ENCODE measurements at regions not wholly inside any gene's neighbourhood (a gene's known extent, or its start where the extent isn't known, plus 50 kb on each side); places are given as distances from the start of the nearest gene placed in this dataset.

DNA sequence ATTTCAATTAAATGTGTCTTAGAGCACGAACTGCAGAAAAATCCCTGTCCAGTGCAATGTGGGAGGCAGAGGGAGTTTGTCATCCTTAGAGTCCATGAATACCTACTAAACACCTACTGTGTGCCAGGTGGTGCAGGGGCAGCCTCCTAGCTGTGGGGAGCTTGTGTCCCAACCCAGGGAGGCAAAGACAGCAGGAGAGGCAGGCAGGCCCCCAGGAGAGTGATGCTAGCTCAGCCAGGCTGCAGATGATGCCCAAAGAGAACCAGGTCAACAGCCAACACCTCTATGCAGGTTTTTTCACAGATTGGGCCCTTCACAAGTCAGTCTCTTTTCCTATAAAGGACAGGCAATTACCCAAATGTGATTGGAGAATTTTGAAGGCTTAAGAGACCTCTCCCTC is 108.2 kb upstream of the UQCRFS1 start:
- Mint-ChIP-seq H3K4me3 (no peak overlapping the region), H3K9me3 (no peaks in the 10 kb centered on the region), H3K27ac (no peak overlapping the region), H3K4me1 (peaks cover 6% of the 10 kb centered on the region), H3K36me3 (no peaks in the 10 kb centered on the region), H3K27me3 (ENCODE audit: low read depth) (no peaks in the 10 kb centered on the region; the same call in 1 of the 2 replicates)
- CTCF ChIA-PET = no interaction called here
- ATAC-seq (no peak), DNase-seq (ENCODE audit: low spot score) (no peak)
- POLR2A ChIA-PET = no interaction called here
- no peak for TF ChIP-seq ATF1 (CRISPR knock-in tag; IDR thresholded peaks at IDR 0.05)
- TF ChIP-seq ZNF232 (CRISPR knock-in tag; IDR thresholded peaks at IDR 0.05) = no peak
- no peak for TF ChIP-seq ESRRA (CRISPR knock-in tag; IDR thresholded peaks at IDR 0.05; ENCODE audit: borderline replicate concordance)
- TF ChIP-seq, protein P1, sequence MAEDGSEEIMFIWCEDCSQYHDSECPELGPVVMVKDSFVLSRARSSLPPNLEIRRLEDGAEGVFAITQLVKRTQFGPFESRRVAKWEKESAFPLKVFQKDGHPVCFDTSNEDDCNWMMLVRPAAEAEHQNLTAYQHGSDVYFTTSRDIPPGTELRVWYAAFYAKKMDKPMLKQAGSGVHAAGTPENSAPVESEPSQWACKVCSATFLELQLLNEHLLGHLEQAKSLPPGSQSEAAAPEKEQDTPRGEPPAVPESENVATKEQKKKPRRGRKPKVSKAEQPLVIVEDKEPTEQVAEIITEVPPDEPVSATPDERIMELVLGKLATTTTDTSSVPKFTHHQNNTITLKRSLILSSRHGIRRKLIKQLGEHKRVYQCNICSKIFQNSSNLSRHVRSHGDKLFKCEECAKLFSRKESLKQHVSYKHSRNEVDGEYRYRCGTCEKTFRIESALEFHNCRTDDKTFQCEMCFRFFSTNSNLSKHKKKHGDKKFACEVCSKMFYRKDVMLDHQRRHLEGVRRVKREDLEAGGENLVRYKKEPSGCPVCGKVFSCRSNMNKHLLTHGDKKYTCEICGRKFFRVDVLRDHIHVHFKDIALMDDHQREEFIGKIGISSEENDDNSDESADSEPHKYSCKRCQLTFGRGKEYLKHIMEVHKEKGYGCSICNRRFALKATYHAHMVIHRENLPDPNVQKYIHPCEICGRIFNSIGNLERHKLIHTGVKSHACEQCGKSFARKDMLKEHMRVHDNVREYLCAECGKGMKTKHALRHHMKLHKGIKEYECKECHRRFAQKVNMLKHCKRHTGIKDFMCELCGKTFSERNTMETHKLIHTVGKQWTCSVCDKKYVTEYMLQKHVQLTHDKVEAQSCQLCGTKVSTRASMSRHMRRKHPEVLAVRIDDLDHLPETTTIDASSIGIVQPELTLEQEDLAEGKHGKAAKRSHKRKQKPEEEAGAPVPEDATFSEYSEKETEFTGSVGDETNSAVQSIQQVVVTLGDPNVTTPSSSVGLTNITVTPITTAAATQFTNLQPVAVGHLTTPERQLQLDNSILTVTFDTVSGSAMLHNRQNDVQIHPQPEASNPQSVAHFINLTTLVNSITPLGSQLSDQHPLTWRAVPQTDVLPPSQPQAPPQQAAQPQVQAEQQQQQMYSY (CRISPR knock-in tag; IDR thresholded peaks at IDR 0.05) = no peak
- TF ChIP-seq PRRX2 (CRISPR knock-in tag; IDR thresholded peaks at IDR 0.05) = no peak
- TF ChIP-seq, protein P2, sequence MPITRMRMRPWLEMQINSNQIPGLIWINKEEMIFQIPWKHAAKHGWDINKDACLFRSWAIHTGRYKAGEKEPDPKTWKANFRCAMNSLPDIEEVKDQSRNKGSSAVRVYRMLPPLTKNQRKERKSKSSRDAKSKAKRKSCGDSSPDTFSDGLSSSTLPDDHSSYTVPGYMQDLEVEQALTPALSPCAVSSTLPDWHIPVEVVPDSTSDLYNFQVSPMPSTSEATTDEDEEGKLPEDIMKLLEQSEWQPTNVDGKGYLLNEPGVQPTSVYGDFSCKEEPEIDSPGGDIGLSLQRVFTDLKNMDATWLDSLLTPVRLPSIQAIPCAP (CRISPR knock-in tag; IDR thresholded peaks at IDR 0.05) = no peak
- TF ChIP-seq MXD4 (CRISPR knock-in tag; IDR thresholded peaks at IDR 0.05; ENCODE audit: borderline replicate concordance) = no peak
- no peak for TF ChIP-seq GTF2I (CRISPR knock-in tag; conservative IDR thresholded peaks at IDR 0.05)
- TF ChIP-seq, protein P3, sequence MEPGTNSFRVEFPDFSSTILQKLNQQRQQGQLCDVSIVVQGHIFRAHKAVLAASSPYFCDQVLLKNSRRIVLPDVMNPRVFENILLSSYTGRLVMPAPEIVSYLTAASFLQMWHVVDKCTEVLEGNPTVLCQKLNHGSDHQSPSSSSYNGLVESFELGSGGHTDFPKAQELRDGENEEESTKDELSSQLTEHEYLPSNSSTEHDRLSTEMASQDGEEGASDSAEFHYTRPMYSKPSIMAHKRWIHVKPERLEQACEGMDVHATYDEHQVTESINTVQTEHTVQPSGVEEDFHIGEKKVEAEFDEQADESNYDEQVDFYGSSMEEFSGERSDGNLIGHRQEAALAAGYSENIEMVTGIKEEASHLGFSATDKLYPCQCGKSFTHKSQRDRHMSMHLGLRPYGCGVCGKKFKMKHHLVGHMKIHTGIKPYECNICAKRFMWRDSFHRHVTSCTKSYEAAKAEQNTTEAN (CRISPR knock-in tag; IDR thresholded peaks at IDR 0.05) = no peak
- no peak for TF ChIP-seq ZNF263 (CRISPR knock-in tag; IDR thresholded peaks at IDR 0.05; ENCODE audit: low read depth)
- TF ChIP-seq SMAD4 (CRISPR knock-in tag; IDR thresholded peaks at IDR 0.05) = no peak
- no peak for TF ChIP-seq TEAD4 (CRISPR knock-in tag; IDR thresholded peaks at IDR 0.05)
- TF ChIP-seq ZNF423 (CRISPR knock-in tag; IDR thresholded peaks at IDR 0.05) = no peak
- TF ChIP-seq, protein P4, sequence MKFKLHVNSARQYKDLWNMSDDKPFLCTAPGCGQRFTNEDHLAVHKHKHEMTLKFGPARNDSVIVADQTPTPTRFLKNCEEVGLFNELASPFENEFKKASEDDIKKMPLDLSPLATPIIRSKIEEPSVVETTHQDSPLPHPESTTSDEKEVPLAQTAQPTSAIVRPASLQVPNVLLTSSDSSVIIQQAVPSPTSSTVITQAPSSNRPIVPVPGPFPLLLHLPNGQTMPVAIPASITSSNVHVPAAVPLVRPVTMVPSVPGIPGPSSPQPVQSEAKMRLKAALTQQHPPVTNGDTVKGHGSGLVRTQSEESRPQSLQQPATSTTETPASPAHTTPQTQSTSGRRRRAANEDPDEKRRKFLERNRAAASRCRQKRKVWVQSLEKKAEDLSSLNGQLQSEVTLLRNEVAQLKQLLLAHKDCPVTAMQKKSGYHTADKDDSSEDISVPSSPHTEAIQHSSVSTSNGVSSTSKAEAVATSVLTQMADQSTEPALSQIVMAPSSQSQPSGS (CRISPR knock-in tag; IDR thresholded peaks at IDR 0.05; ENCODE audit: borderline replicate concordance, low read depth) = no peak

DNA sequence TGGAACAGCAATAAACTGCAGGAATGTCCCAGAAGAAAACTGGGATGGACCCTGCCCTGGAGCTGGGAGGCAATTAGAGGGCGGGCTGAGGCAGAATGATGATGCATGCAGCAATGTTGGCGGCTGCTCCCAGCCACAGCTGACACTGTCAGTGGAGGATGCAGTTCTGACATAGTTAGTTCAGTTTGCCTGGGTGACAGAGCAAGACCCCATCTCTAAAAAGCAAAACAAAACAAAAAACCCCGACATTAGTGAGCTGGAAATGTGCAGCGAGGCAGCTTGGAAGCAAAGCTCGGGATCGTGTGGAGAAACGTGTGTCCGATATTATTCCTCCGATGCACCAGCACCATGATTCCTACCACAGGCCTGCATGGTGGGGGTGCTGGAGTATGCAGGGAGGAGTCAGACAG is 110.1 kb upstream of the UQCRFS1 start:
- no peak overlapping the region for H3K4me3 Mint-ChIP-seq
- no peaks in the 10 kb centered on the region for H3K36me3 Mint-ChIP-seq
- DNase-seq (ENCODE audit: low spot score) (no peak), ATAC-seq (no peak)
- no peak overlapping the region for H3K27ac Mint-ChIP-seq
- ChIA-PET POLR2A (no interaction called here), CTCF (interaction anchor here (0.9 to 1.5 kb wide), 3 partner anchors 92 to 205 kb away, joined by 4 to 5 read pairs (median 5); no protein-coding TSS in a partner anchor)
- H3K27me3 Mint-ChIP-seq (ENCODE audit: low read depth) = peaks cover 4% of the 10 kb centered on the region
- peaks cover 2% of the 10 kb centered on the region for H3K9me3 Mint-ChIP-seq
- peaks cover 13% of the 10 kb centered on the region for H3K4me1 Mint-ChIP-seq
- no peak for TF ChIP-seq FOXK1 (CRISPR knock-in tag; IDR thresholded peaks at IDR 0.05)
- no peak for TF ChIP-seq ZNF138 (CRISPR knock-in tag; conservative IDR thresholded peaks at IDR 0.05)
- TF ChIP-seq, protein P5, sequence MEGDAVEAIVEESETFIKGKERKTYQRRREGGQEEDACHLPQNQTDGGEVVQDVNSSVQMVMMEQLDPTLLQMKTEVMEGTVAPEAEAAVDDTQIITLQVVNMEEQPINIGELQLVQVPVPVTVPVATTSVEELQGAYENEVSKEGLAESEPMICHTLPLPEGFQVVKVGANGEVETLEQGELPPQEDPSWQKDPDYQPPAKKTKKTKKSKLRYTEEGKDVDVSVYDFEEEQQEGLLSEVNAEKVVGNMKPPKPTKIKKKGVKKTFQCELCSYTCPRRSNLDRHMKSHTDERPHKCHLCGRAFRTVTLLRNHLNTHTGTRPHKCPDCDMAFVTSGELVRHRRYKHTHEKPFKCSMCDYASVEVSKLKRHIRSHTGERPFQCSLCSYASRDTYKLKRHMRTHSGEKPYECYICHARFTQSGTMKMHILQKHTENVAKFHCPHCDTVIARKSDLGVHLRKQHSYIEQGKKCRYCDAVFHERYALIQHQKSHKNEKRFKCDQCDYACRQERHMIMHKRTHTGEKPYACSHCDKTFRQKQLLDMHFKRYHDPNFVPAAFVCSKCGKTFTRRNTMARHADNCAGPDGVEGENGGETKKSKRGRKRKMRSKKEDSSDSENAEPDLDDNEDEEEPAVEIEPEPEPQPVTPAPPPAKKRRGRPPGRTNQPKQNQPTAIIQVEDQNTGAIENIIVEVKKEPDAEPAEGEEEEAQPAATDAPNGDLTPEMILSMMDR (IDR thresholded peaks at IDR 0.05) = no peak
- TF ChIP-seq, protein P6, sequence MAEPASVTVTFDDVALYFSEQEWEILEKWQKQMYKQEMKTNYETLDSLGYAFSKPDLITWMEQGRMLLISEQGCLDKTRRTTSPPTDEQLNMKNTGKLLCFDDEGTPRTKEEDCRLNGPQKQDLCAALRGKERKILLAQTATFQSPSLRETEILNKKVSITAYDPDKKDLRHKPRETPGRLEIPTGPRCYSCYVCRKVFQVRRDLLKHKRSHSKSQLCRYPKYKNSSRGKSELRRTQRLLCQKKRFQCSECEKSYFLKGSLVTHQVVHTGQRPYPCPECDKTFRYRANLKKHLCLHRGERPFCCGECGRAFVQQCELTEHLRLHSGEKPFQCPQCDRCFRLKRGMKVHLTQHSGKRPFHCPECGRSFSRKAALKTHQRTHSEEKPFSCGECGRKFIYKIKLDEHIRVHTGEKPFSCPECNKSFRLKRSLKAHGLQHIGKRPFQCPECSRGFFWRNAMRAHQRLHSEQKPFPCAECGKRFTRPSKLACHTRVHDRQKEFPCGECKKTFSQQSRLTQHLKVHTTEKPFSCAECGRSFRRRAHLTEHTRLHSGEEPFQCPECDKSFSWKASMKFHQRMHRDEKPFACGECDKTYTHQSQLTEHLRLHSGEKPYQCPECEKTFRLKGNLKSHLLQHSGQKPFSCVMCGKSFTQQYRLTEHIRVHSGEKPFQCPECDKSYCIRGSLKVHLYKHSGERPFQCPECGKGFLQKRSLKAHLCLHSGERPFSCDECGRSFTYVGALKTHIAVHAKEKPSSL (CRISPR knock-in tag; conservative IDR thresholded peaks at IDR 0.05) = no peak
- TF ChIP-seq NR2C2 (CRISPR knock-in tag; IDR thresholded peaks at IDR 0.05) = no peak
- TF ChIP-seq FOXP1 (CRISPR knock-in tag; IDR thresholded peaks at IDR 0.05; ENCODE audit: borderline replicate concordance) = no peak
- TF ChIP-seq ESRRA (CRISPR knock-in tag; IDR thresholded peaks at IDR 0.05; ENCODE audit: borderline replicate concordance) = no peak
- TF ChIP-seq, protein P7, sequence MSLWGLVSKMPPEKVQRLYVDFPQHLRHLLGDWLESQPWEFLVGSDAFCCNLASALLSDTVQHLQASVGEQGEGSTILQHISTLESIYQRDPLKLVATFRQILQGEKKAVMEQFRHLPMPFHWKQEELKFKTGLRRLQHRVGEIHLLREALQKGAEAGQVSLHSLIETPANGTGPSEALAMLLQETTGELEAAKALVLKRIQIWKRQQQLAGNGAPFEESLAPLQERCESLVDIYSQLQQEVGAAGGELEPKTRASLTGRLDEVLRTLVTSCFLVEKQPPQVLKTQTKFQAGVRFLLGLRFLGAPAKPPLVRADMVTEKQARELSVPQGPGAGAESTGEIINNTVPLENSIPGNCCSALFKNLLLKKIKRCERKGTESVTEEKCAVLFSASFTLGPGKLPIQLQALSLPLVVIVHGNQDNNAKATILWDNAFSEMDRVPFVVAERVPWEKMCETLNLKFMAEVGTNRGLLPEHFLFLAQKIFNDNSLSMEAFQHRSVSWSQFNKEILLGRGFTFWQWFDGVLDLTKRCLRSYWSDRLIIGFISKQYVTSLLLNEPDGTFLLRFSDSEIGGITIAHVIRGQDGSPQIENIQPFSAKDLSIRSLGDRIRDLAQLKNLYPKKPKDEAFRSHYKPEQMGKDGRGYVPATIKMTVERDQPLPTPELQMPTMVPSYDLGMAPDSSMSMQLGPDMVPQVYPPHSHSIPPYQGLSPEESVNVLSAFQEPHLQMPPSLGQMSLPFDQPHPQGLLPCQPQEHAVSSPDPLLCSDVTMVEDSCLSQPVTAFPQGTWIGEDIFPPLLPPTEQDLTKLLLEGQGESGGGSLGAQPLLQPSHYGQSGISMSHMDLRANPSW (CRISPR knock-in tag; conservative IDR thresholded peaks at IDR 0.05; ENCODE audit: low read depth) = no peak
- TF ChIP-seq CREB1 (CRISPR knock-in tag; IDR thresholded peaks at IDR 0.05) = no peak

Data from WTC11 (cell line).